Fibroblast of mammary gland (primary cell): ENCODE measurements at regions not wholly inside any gene's neighbourhood (a gene's known extent, or its start where the extent isn't known, plus 50 kb on each side); places are given as distances from the start of the nearest gene placed in this dataset.

Experiments used
- DNase-seq: peaks from one replicate; pipeline ENCODE4 v3.0.0-alpha.2; 2010; ENCODE audit warnings: low read depth
- H3K4me3 ChIP-seq: 2 replicates; pipeline ENCODE4 v1.5.1; 2011; ENCODE audit warnings: low read depth, mild to moderate bottlenecking, low read length, moderate library complexity; ENCODE audit not compliant: control insufficient read depth
- TF ChIP-seq, protein P1 (sequence below): conservative IDR thresholded peaks from 2 replicates; pipeline ENCODE4 v1.5.1; 2011; ENCODE audit warnings: low read depth, low read length, inconsistent platforms; ENCODE audit not compliant: control insufficient read depth, insufficient read depth

DNA sequence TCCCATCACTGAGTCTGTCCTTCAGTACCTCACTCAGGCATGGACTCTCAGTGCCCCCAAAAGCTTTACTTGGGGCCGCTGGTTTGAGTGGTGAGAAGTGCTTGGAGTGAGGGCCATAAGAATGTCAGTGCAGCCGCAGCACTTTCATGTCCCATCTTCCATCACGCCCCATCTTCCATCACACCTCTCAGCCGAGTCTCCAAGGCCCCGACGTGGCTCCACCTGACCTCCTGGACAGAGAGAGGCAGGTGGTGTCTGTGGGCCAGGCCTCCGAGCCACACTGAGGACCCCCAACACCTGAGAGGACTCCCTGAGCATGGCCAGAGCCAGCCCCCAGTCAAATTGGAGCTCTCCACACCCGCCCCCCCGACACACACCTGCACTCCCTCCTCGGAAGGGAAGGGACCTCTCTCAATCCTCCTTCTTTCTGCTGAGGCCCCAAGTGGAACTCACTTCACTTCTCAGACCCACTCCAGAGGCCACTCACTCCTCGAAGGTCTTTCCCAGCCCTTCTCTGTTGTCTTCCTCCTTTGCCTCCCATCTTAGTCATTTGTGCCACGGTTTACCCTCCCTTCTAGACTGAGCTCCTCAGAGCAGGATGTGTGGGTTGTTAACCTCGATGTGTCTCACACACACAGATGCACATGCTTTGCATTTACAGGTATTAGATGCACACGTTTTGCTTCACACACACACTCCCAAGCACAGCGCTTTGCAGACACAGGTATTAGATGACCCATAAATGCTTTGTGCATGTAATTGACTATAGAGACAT is 65.7 kb upstream of the ATP12A start:
- DNase-seq = no peak

DNA sequence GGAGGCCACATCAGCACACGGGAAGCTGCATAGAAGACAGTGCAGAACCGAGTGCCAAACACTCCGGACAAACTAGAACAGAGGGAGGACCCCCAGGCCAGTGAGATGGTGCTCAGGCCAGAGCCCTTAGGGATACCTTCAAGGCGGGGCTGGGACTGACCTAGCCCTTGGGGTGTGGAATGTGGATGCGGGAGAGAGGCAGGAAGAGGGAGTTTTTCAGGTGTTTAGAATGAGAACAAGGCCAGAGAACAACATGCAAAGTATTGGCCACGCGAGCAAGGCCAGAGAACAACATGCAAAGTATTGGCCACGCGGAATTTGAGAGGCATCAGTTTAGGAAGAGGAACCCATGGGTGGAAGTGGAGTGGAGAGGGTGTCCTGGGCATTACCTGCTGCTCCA is 65.1 kb upstream of the ATP12A start:
- DNase-seq = no peak
- no peak overlapping the region for H3K4me3 ChIP-seq
- TF ChIP-seq, protein P1, sequence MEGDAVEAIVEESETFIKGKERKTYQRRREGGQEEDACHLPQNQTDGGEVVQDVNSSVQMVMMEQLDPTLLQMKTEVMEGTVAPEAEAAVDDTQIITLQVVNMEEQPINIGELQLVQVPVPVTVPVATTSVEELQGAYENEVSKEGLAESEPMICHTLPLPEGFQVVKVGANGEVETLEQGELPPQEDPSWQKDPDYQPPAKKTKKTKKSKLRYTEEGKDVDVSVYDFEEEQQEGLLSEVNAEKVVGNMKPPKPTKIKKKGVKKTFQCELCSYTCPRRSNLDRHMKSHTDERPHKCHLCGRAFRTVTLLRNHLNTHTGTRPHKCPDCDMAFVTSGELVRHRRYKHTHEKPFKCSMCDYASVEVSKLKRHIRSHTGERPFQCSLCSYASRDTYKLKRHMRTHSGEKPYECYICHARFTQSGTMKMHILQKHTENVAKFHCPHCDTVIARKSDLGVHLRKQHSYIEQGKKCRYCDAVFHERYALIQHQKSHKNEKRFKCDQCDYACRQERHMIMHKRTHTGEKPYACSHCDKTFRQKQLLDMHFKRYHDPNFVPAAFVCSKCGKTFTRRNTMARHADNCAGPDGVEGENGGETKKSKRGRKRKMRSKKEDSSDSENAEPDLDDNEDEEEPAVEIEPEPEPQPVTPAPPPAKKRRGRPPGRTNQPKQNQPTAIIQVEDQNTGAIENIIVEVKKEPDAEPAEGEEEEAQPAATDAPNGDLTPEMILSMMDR = no peak

More for the DNA sequence above, 65.7 kb upstream of the ATP12A start:
- H3K4me3 ChIP-seq = no peak overlapping the region
- TF ChIP-seq, protein P1 = no peak

DNA sequence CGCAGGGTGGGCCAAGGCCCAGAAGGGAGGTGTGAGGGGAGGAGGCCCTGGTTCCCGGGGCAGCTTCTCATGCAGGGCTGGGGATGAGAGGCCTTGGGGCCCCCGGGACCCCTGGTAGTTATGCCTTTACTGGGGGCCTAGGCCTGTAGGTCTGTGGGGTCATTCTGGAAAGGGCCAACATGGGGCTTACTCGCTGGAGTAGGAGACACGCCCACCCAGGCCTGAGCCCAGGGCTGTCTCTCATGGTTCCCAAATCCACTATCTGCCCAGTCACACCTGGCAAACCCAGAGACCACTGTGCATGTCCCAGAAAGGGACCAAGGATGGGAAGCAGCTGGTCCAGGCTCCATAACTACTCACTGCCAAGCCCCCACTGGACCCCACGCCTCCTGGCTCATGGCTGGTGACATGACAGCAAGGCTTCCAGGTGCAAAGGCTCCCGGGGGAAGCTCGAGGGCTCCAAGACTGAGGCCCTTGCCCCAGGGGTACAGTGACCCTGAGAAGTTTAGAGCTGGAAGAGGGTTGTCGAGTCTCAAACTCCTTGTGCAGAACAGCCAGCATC is 64.2 kb upstream of the ATP12A start:
- TF ChIP-seq, protein P1 = no peak
- H3K4me3 ChIP-seq = no peak overlapping the region
- DNase-seq = no peak

DNA sequence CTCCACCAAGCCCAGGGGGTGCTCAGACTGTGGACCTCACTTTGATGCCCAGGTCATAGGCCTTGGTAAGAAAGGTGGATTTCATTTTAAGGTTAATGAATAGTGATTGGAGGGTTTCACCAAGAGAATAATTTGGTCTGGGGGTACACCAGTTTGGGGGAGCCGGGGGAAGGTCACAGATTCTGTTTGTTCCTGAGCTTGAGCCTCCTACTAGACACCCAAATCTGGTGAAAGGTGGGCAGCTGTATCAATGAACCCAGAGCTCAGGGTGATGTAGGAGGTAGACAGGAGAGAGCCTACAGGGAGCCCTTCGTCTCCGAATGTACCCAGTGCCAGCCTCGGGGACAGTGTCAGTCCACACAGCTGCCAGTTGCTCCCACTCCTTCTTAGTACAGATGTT is 63.7 kb upstream of the ATP12A start:
- no peak for DNase-seq
- TF ChIP-seq, protein P1 = no peak
- no peak overlapping the region for H3K4me3 ChIP-seq

DNA sequence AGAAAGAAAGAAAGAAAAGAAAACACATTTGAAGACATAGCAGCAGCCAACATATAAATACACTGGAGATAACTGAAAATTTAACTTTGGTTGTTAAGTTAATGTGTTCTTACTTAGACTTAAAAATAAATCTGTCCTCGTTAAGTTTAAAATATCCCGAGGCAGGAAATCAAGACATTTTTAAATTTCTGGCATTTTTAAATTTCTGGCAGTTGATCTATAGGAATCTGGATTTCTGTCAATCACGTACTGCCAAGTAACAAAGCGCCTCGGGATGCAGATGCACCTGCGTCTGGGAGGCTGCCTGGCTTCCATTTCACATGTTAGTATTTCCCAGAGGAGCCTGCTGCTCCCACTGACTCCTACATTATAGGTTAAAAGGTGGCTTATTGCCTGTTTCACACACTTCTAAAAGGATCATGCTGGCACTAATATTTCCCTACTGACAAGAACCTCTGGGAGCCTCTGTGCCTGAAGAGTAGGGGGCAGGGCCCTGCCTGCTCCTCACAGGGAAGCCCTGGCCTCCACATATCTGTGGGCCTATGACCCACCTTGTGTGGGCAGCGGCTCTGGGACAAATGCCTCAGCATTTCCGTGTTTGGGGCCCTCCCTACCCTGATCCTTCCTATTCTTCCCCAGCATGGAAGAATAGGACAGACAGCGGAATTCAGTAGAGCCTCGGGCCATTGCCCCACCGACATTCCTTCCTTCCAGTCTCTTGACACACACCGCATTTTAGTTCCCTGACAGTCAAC is 62.8 kb upstream of the ATP12A start:
- DNase-seq = no peak
- H3K4me3 ChIP-seq = no peak overlapping the region
- TF ChIP-seq, protein P1 = no peak

DNA sequence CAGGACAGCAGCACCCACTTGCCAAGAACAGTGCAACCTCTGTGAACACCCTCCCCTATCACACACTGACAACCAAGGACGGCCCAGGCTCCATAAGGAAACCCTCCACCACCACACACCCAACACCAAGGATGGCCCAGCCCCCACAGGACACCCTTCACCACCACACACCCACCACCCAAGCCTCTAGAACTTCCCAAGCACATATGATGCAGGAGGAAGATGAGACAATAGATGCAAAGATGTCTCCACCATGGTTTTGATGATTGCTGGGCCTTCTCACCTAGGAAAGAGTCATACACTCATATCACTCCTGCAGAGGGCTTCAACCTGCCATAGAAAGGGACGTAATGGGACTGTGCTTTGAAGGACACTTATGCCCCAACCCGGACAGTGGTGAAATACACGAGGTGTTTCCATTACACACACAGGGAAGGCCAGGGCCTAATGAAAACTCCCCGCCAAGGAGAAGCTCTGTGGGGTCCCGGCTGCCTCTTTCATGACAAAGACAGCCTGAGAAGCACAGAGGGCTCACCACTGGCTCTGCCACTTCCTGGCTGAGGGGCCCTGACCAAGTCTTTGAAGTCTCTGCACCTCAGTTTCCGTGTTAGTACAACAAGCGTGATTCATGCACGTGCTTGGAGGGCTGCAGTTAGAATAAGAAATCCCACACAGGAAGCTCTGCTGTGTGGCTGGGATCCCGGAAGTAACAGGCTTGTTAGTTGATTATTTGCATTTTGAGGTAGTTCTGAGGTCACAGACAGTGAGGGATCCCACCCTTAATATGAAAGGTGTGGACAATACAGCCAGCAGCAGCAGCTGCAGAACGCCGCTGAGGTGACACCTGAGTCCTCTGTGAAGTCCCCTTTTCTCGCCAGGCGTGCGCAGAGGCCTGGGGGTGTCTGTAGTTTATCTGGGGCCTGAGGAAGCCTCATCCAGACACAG is 61.9 kb upstream of the ATP12A start:
- TF ChIP-seq, protein P1 = no peak
- no peak overlapping the region for H3K4me3 ChIP-seq

More for the DNA sequence above, 61.9 kb upstream of the ATP12A start:
- no peak for DNase-seq
